ENCODE measurements at regions not wholly inside any gene's neighbourhood (a gene's known extent, or its start where the extent isn't known, plus 50 kb on each side); places are given as distances from the start of the nearest gene placed in this dataset.
A peak's percentile ranks its signal among the peaks of the same experiment; 100 is the strongest.

DNA sequence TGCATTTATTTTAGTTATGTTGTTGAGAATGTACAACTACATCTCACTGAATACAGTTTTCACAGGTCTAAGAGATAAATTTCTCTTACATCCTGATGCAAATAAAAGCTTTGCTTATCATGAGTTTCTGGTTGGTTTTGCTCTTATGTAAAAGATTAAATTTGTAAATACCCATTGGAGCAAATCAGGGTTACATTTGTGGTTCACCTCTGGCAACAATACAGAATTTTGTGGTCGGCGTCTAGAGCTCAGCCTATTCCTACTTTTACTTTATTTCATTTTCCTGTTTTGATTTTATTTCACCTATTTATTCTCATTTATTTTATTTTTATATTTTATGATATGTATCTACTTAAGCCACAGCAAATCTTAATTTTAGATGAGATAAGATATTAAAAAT, 271.9 kb upstream of the MARCKS start:
- intact Hi-C loops (cut with micrococcal nuclease): no loop called here
- DNase-seq: no peak

DNA sequence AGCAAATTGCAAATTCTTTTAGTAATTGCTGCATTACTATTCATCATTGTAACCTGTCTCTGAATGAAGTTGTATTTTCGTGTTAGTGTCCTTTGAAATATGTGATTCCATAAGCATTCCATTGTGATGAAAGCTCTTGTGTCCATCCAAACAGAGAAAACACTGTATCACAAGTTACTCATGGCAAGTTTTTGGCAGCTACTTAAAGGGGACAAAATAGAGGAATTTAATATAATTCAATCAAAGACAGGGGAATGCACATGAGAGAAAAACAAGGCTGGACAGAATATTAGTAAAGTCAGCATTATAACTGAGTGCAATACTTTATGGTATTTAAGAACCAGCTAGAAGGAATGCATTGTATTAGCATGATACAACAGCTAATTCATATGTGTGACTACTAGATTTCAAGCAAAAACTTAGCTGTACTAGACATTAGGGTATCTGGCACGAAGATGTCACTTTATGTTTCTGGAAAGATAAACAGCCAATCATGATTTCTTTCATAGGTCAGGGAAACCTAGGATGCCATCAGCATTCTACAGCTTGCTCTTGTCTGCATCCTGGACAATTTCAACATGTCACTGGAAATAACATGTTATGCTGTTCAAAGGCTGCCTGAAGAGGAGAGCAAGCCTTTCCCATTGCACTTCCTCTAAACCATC, 270.6 kb upstream of the MARCKS start:
- H3K27me3 ChIP-seq (ENCODE audit: low read depth): no peaks in the 10 kb centered on the region
- DNase-seq: no peak
- H3K4me3 ChIP-seq: no peak overlapping the region
- no peaks in the 10 kb centered on the region for H3K36me3 ChIP-seq
- H3K27ac ChIP-seq (replicated peaks): no peak overlapping the region
- H3K4me1 ChIP-seq: no peaks in the 10 kb centered on the region
- H3K9me3 ChIP-seq (replicated peaks): no peaks in the 10 kb centered on the region
- intact Hi-C loops (cut with micrococcal nuclease): no loop called here
- TF ChIP-seq, protein P1, sequence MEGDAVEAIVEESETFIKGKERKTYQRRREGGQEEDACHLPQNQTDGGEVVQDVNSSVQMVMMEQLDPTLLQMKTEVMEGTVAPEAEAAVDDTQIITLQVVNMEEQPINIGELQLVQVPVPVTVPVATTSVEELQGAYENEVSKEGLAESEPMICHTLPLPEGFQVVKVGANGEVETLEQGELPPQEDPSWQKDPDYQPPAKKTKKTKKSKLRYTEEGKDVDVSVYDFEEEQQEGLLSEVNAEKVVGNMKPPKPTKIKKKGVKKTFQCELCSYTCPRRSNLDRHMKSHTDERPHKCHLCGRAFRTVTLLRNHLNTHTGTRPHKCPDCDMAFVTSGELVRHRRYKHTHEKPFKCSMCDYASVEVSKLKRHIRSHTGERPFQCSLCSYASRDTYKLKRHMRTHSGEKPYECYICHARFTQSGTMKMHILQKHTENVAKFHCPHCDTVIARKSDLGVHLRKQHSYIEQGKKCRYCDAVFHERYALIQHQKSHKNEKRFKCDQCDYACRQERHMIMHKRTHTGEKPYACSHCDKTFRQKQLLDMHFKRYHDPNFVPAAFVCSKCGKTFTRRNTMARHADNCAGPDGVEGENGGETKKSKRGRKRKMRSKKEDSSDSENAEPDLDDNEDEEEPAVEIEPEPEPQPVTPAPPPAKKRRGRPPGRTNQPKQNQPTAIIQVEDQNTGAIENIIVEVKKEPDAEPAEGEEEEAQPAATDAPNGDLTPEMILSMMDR (IDR thresholded peaks at IDR 0.05; ENCODE audit: borderline replicate concordance): no peak

More for the DNA sequence above, 271.9 kb upstream of the MARCKS start:
- H3K36me3 ChIP-seq: no peaks in the 10 kb centered on the region
- no peak overlapping the region for H3K4me3 ChIP-seq
- H3K9me3 ChIP-seq (replicated peaks): no peaks in the 10 kb centered on the region
- no peaks in the 10 kb centered on the region for H3K27me3 ChIP-seq (ENCODE audit: low read depth)
- no peak overlapping the region for H3K27ac ChIP-seq (replicated peaks)
- TF ChIP-seq, protein P1 (IDR thresholded peaks at IDR 0.05; ENCODE audit: borderline replicate concordance): no peak
- H3K4me1 ChIP-seq: no peaks in the 10 kb centered on the region

DNA sequence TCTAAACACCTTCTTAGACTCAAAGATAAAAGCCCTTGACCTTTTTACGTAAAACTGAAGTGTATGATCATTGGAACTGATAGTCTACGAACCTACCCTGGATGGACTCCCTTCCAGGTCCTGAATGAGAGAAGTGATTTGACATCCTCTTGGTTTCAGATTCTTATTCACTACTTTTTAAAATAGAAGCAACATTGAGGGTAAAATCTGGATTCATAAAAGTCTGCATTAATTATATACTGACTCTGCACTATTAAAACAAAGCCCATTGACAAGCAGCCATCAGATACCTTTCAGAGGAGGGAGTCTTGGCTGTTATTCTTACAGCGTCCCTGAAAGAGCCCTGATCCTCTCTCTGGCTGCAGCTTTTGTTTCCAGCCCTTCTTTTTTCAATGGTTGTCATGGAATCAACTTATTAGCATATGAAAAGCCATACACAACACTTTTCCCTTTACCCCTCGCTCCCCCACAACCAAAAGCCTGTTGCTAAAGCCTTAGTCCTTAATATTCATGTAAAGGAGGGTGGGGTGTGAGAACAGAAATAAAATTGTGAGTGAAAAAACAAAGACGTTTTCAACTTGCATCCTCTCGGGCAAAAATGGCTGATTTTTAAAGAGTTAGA, 270.0 kb upstream of the MARCKS start:
- intact Hi-C loops (cut with micrococcal nuclease): no loop called here
- Histone ChIP-seq H3K9me3 (replicated peaks) (no peaks in the 10 kb centered on the region), H3K4me1 (peaks cover 3% of the 10 kb centered on the region), H3K27me3 (ENCODE audit: low read depth) (no peaks in the 10 kb centered on the region), H3K36me3 (no peaks in the 10 kb centered on the region), H3K27ac (replicated peaks) (no peak overlapping the region), H3K4me3 (no peak overlapping the region)
- no peak for DNase-seq
- TF ChIP-seq, protein P1 (IDR thresholded peaks at IDR 0.05; ENCODE audit: borderline replicate concordance): no peak

DNA sequence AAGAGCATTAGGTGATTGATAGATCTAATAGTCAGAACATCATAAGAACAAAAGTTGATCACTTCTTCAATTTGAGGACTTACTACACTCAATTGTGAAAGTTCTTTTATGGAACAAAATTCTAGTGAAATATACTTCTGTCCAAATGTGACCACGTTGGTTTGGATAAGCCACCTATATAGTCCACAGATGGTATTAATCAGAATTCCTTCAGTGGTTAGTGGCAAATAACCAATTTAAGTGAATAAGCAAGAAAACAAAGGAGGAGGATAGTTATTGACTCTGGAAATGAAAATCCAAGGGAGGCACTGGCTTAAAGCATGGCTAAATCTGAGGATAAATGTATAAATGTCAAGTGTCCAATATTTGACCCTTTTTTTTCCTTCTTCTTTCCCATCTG, 268.5 kb upstream of the MARCKS start:
- Histone ChIP-seq H3K9me3 (replicated peaks) (no peaks in the 10 kb centered on the region), H3K4me3 (no peak overlapping the region), H3K27ac (replicated peaks) (no peak overlapping the region), H3K36me3 (no peaks in the 10 kb centered on the region), H3K4me1 (peaks cover 8% of the 10 kb centered on the region), H3K27me3 (ENCODE audit: low read depth) (no peaks in the 10 kb centered on the region)
- no peak for DNase-seq
- TF ChIP-seq, protein P1 (IDR thresholded peaks at IDR 0.05; ENCODE audit: borderline replicate concordance): no peak
- intact Hi-C loops (cut with micrococcal nuclease): no loop called here

DNA sequence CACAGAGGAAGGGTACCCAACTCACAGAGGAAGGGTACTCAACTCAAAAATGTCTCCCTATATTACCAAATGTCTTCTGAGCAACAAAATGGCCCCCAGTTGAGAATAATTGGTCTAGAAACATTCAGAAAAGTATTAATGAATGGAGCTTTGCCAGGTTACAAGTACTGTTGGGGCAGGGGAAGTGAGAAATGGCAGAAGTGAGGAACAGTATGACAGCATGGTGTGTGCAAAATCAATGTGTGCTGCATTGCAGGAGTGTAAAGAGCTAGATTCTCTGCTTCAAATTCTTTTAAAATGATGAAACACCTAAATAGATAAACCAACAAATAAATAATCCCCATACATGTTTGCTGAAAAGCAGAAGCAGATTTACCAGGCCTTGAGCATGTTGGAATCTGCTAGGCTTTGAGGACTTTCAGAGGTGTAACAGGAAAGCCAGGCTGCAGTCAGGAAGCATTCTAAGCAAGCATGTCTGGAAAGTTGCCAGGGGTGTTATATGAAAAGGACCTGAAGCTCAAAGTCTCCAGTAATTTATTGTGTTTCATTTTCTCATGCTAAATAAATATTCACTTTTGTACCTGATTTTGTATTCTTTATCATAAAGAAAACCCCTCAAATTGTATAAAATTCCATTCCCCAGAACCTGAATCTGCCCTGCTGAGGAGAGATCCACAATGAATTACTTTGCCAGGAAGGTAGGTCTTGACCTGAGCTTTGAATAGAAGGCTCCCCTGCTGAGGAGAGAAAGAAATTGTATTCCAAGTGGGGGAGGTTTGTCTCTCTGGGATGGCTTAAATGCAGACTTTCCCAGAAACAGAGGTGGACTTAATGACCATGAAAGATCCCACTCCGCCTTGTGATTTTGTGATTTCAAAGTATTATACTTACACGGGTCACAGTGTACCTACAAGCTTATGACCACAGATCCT, 265.0 kb upstream of the MARCKS start:
- H3K4me3 ChIP-seq: no peak overlapping the region
- no peaks in the 10 kb centered on the region for H3K9me3 ChIP-seq (replicated peaks)
- peak overlapping the region; percentile 7 for H3K27ac ChIP-seq (replicated peaks)
- no peaks in the 10 kb centered on the region for H3K36me3 ChIP-seq
- intact Hi-C loops (cut with micrococcal nuclease): no loop called here
- TF ChIP-seq, protein P1 (IDR thresholded peaks at IDR 0.05; ENCODE audit: borderline replicate concordance): no peak
- H3K4me1 ChIP-seq: peaks cover 26% of the 10 kb centered on the region
- no peaks in the 10 kb centered on the region for H3K27me3 ChIP-seq (ENCODE audit: low read depth)
- DNase-seq: no peak

All from left ventricle myocardium inferior (tissue), 1 donor.